ENCODE measurements at regions not wholly inside any gene's neighbourhood (a gene's known extent, or its start where the extent isn't known, plus 50 kb on each side); places are given as distances from the start of the nearest gene placed in this dataset.

GRCh38 chr21:29231756-29232529 lies 66.8 kb upstream of the BACH1 start:
- TF ChIP-seq CTCF (IDR thresholded peaks at IDR 0.05) (no peak), POLR2A (IDR thresholded peaks at IDR 0.05) (no peak)

All from Peyer's patch (tissue), 4 donors.